RPMI8226 (cell line): ENCODE measurements at regions not wholly inside any gene's neighbourhood (a gene's known extent, or its start where the extent isn't known, plus 50 kb on each side); places are given as distances from the start of the nearest gene placed in this dataset.
A peak's percentile ranks its signal among the peaks of the same experiment; 100 is the strongest.
"Not testable (repeated sequence)": the region's sequence is repeated elsewhere in the genome, so short reads cannot be mapped to it uniquely, and the experiment has no call there.

Experiments
- DNase-seq: peaks from one replicate; pipeline ENCODE4 v3.0.0-alpha.2; 2015

- DNase-seq: no peak
Measured at GRCh38 chr6:12480379-12480778, 190.2 kb downstream of the EDN1 start.

DNA sequence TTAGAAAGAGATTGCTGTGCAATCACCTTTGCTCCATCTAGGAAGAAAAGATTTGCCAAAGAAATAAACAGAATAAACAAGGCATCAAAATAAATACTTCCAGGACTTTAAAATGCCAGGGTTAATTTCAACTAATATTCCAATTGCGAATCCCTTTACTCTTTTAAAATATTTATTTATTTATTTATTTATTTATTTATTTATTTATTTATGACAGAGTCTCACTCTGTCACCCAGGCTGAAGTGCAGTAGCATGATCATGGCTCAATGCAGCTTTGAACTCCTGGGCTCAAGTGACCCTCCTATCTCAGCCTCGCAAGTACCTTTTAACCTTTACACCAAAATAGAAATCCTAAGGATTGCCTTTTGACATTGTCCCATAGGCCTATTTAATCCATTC, 191.1 kb downstream of the EDN1 start:
- no peak for DNase-seq

GRCh38 chr6:12481850-12482249, 191.7 kb downstream of the EDN1 start:
- no peak for DNase-seq

GRCh38 chr6:12482386-12483375, 192.5 kb downstream of the EDN1 start:
- DNase-seq: no peak

- DNase-seq: peak; percentile 61
Measured at GRCh38 chr6:12483712-12484111, 193.6 kb downstream of the EDN1 start.

DNA sequence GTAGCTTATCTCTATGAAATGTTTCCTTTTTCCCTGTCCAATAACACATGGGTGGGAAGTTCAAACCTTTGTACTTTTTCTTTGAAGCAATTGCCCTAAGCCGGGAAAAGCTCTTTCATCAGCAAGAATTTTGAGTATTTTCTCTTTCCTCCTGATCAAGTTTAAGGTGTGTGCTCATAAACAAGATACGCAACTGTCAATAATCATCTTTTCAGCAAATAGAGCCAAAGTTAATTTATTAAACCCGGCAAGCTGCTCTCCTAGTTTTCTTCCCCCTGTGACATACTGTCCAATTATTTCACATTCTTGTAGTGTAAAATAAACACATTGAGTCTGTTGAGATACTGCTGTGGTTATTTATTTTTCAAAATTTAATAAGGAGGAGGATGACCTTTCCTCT, 194.4 kb downstream of the EDN1 start:
- DNase-seq: no peak

DNA sequence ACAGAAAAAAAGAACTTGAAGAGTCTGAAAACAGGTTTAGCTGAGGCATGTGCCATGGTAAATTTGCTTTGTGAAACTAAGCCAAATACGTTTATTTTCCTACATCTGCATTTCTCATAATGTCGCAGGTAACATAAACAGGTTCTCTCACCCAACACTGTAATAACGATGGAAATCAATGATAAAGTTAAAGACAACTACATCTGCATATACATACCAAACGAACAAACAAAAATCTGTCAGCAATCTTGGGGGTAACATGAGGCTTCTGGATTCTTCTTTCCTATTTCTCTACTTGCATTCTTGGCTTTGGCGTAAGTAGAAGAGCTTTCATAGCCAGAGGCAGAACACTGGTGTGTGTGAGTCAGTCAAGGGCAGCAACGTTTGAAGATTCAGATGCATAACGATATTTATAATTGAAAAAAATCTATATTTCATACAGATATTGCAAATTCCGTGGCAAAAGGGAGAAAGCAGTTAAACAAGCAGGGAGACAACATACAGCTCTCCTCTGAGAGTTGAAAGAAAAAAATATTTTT, 195.1 kb downstream of the EDN1 start:
- DNase-seq: no peak

DNA sequence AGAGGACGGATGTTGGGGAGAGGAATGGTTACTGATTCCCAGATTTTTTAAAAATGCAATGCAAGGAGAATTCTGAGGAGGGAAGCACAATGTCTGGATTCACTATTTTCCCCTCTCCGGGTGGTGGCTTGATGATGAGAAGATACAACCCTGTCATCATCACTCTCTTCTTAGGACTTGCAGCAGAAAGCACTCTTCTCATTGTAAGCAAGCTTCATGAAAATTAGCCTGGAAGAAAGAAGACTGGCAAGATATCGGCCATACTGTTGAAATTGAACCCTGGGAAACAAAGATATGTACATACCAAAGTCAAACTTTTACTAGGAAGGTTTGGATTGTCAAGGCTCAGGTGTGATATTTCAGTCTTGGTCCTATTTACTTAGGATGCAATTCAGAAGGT, 195.7 kb downstream of the EDN1 start:
- DNase-seq: no peak

- no peak for DNase-seq
Measured at GRCh38 chr6:12490351-12490903, 200.3 kb downstream of the EDN1 start.

GRCh38 chr6:12490904-12491571, 200.9 kb downstream of the EDN1 start:
- DNase-seq: no peak

DNA sequence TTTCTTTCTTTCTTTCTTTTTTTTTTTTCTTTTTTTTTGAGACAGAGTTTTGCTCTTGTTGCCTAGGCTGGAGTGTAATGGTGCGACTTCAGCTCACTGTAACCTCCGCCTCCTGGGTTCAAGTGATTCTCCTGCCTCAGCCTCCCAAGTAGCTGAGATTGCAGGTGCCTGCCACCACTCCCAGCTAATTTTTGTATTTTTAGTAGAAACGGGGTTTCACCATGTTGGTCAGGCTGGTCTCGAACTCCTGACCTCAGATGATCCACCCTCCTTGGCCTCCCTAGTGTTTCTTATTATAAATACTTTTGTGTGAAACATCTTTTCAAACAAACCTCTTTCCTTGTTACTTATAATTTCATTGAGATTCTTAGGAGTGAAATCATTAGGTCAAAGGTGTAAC, 202.8 kb downstream of the EDN1 start:
- not testable (repeated sequence) for DNase-seq

DNA sequence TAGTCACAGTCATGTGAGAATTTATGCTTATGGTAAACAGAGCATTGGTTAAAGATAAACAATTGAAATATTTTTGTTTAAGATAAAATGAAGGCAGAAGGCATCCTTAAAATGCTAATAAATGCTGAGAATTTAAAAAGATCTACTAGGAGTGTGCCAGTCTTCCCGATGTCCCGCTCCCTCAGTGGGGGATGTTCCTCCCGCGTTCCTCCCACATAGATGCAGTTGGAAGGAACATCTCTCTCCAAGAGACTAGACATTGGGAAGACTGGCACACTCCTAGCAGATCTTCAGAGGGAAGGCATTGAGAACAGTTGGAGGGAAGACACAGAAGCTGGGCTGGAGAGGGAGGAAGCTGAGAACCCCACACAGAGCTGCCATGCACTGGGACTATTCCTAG, 203.3 kb downstream of the EDN1 start:
- no peak for DNase-seq

DNA sequence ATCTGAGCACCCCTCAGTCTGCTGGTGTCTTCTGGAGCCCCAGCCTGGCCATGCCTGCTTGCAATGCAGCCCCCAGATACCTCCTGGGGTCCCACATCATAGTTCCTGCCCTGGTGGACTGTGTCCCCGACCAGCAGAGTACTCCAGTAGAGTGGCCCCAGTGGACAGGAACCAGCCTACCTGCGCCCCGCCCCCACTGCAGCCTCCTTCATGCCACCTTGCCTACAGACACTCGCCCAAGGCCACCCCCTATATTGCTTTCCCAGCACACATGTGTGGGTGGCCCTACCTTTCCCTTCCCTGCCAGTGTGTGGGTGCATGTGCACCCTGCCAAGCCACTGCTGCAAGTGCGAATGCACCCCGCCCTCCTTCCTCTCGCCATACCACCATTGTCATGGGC, 204.0 kb downstream of the EDN1 start:
- no peak for DNase-seq

DNA sequence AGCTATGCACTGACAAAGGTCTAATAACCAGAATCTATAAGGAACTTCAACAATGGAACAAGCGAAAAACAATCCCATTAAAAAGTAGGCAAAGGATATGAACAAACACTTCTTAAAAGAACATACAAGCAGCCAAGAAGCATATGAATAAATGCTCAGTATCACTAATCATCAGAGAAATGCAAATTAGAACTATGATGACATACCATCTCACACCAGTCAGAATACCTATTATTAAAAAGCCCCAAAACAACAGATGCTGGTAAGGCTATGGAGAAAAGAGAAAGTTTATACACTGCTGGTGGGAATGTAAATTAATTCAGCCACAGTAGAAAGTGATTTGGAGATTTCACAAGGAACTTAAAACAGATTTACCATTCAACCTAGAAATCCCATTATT, 211.8 kb downstream of the EDN1 start:
- DNase-seq: no peak

GRCh38 chr6:12504325-12504966, 212.1 kb upstream of the PHACTR1 start:
- peak; percentile 47 for DNase-seq

DNA sequence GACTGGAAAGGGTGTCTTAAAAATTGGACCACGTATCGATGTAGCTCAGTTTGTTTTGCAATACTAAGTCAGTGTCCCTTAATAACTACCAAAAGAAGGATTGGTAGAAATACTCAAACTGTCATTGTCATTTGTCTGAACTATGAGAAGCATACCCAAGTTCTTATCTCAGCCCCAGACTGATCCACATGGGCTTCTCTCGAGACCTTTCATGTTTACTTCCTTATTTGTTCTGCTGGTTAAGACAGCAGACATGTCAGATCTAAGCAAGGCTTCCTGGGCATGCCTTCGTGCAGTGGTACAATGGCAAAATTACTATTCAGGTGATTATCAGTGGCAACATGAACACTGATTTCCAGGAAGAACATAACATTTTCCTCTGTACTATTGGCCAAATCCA, 211.1 kb upstream of the PHACTR1 start:
- no peak for DNase-seq

GRCh38 chr6:12506159-12506558, 210.4 kb upstream of the PHACTR1 start:
- DNase-seq: no peak

DNA sequence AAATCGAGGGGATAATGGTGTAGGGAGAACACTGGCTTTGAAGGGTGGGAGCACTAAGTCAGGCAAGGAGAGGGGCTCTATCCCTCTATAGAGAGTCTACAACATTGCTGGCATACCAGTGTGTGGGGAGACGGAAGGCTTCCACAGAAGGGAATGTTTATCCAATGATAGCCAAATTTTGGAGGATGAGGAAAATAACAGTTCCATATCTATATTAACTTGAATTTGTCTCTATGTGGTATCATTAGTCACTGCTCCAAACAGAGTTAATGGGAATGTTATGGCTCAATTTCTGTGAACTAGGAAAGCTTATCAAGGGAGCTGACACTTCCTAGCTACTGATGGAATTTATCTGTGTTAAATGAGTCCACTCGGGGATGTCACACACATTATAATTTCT, 208.9 kb upstream of the PHACTR1 start:
- no peak for DNase-seq

- DNase-seq: no peak
Measured at GRCh38 chr6:12508553-12508952, 208.0 kb upstream of the PHACTR1 start.

GRCh38 chr6:12509060-12509459, 207.5 kb upstream of the PHACTR1 start:
- no peak for DNase-seq

DNA sequence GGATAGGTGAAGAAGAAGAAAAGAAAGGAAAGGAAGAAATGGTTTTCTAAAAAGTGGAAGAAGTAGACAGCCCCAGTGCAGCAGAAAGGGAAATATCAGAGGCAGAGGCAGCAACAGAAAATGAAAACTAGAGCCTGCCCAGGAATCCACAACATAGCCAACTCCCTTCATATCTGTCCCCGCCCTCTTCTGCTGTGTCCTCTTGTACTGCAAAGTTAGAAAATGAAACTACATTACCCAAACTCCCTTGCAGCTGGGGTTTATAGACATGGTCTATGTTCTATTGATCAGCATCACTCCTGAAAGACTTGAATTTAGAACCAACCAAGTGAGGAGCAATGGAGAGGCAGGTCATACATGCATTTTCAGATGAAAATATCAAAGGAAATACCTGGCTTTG, 200.5 kb upstream of the PHACTR1 start:
- DNase-seq: peak; percentile 14

GRCh38 chr6:12522347-12522746, 194.2 kb upstream of the PHACTR1 start:
- DNase-seq: no peak

DNA sequence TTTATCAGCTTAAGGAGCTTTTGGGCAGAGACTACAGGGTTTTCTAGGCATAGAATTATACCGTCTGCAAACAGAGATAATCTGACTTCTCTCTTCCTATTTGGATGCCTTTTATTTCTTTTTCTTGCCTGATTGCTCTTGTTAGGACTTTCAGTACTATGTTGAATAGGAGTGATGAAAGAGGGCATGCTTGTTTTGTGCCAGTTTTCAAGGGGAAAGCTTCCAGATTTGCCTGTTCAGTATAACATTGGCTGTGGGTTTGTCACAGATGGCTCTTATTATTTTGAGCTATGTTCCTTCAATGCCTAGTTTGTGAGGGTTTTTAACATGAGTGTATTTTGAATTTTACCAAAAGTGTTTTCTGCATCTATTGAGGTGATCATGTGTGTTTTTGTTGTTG, 192.8 kb upstream of the PHACTR1 start:
- DNase-seq: no peak
